DND-41 (cell line): ENCODE measurements at regions not wholly inside any gene's neighbourhood (a gene's known extent, or its start where the extent isn't known, plus 50 kb on each side); places are given as distances from the start of the nearest gene placed in this dataset.

ENCODE experiments used
- ATAC-seq: fragments of 200-7000 bp; cut with Tn5 transposase; 3 replicates; pipeline ENCODE4 v1.9.1; 2021; ENCODE audit warnings: low read depth; ENCODE audit not compliant: insufficient read depth
- DNase-seq: peaks from one replicate; pipeline ENCODE4 v3.0.0-alpha.2; 2020
- H2AFZ ChIP-seq: 2 replicates; pipeline ENCODE4 v1.6.0; 2012; ENCODE audit warnings: low read depth, low read length
- H3K27ac ChIP-seq: 2 replicates; pipeline ENCODE4 v1.5.1; 2012; ENCODE audit warnings: low read length, inconsistent platforms
- H3K27me3 ChIP-seq: fragments of 200-600 bp; sonication (generic); 2 replicates; pipeline ENCODE4 v1.6.0; 2012; ENCODE audit warnings: low read length, mild to moderate bottlenecking, inconsistent platforms; ENCODE audit not compliant: insufficient read depth, poor library complexity
- H3K36me3 ChIP-seq: 2 replicates; pipeline ENCODE4 v1.5.1; 2012; ENCODE audit warnings: low read length, inconsistent platforms; ENCODE audit not compliant: insufficient read depth
- H3K4me1 ChIP-seq: 2 replicates; pipeline ENCODE4 v1.5.1; 2012; ENCODE audit warnings: mild to moderate bottlenecking, low read length; ENCODE audit not compliant: insufficient read depth
- H3K4me2 ChIP-seq: 2 replicates; pipeline ENCODE4 v1.6.0; 2012; ENCODE audit warnings: mild to moderate bottlenecking, moderate library complexity, low read length, inconsistent platforms; ENCODE audit not compliant: insufficient read depth
- H3K4me3 ChIP-seq, 2 experiments: fragments of 200-600 bp in 1 of 2; shearing (Covaris generic) in 1 of 2; 2 replicates each; pipeline ENCODE4 v1.5.1; 2012 to 2016; ENCODE audit warnings: inconsistent platforms in 2 of 2, low read length in 2 of 2, mild to moderate bottlenecking in 2 of 2, low read depth in 1 of 2, moderate library complexity in 1 of 2
- H3K79me2 ChIP-seq: 2 replicates; pipeline ENCODE4 v1.6.0; 2012; ENCODE audit warnings: low read length, inconsistent platforms; ENCODE audit not compliant: insufficient read depth
- H3K9ac ChIP-seq: 2 replicates; pipeline ENCODE4 v1.6.0; 2012; ENCODE audit warnings: low read depth, mild to moderate bottlenecking, inconsistent platforms, low read length, moderate library complexity
- H3K9me3 ChIP-seq: 2 replicates; pipeline ENCODE4 v1.5.1; 2012; ENCODE audit warnings: low read length, moderate library complexity, mild to moderate bottlenecking, inconsistent platforms; ENCODE audit not compliant: insufficient read depth, severe bottlenecking
- H4K20me1 ChIP-seq: 2 replicates; pipeline ENCODE4 v1.6.0; 2012; ENCODE audit warnings: low read length; ENCODE audit not compliant: insufficient read depth
- CTCF ChIP-seq: IDR thresholded peaks from 2 replicates; pipeline ENCODE4 v1.5.1; 2012; ENCODE audit warnings: borderline replicate concordance, low read length, moderate library complexity, mild to moderate bottlenecking; ENCODE audit not compliant: poor library complexity, severe bottlenecking; ENCODE audit errors: extremely low read depth
- EZH2 ChIP-seq: IDR thresholded peaks from 3 replicates; pipeline ENCODE4 v1.6.1; 2012; ENCODE audit warnings: borderline replicate concordance, low read depth, mild to moderate bottlenecking, moderate library complexity, low read length, inconsistent platforms; ENCODE audit not compliant: severe bottlenecking

- no peak overlapping the region for H3K4me2 ChIP-seq
- H3K79me2 ChIP-seq, result no peaks in the 10 kb centered on the region
- no peak overlapping the region for H3K4me3 ChIP-seq
- H4K20me1 ChIP-seq, result no peaks in the 10 kb centered on the region
- no peaks in the 10 kb centered on the region for H3K27me3 ChIP-seq
- no peak for TF ChIP-seq EZH2
- no peak for TF ChIP-seq CTCF
- no peaks in the 10 kb centered on the region for H3K4me1 ChIP-seq
- H3K27ac ChIP-seq, result no peak overlapping the region
- DNase-seq (no peak), ATAC-seq (no peak)
- no peaks in the 10 kb centered on the region for H3K9me3 ChIP-seq
- no peak overlapping the region for H3K9ac ChIP-seq
- H2AFZ ChIP-seq, result no peak overlapping the region
- H3K36me3 ChIP-seq, result no peaks in the 10 kb centered on the region
Observed at GRCh38 chr17:56661906-56662305, 68.4 kb downstream of the NOG start.

GRCh38 chr17:56665864-56666263 is 72.4 kb downstream of the NOG start:
- Histone ChIP-seq H3K9me3 (no peaks in the 10 kb centered on the region), H3K4me2 (no peak overlapping the region), H3K36me3 (no peaks in the 10 kb centered on the region), H3K4me1 (no peaks in the 10 kb centered on the region), H3K4me3 (no peak overlapping the region), H4K20me1 (no peaks in the 10 kb centered on the region), H3K79me2 (no peaks in the 10 kb centered on the region), H3K9ac (no peak overlapping the region), H3K27me3 (no peaks in the 10 kb centered on the region), H2AFZ (no peak overlapping the region), H3K27ac (no peak overlapping the region)
- DNase-seq (no peak), ATAC-seq (no peak)
- no peak for TF ChIP-seq CTCF
- TF ChIP-seq EZH2, result no peak

GRCh38 chr17:56667925-56668458 is 74.5 kb downstream of the NOG start:
- DNase-seq, result no peak
- no peaks in the 10 kb centered on the region for H3K27me3 ChIP-seq
- no peaks in the 10 kb centered on the region for H3K36me3 ChIP-seq
- TF ChIP-seq EZH2 (no peak), CTCF (no peak)
- H3K79me2 ChIP-seq, result no peaks in the 10 kb centered on the region
- no peak overlapping the region for H2AFZ ChIP-seq
- no peak overlapping the region for H3K9ac ChIP-seq
- H3K4me1 ChIP-seq, result no peaks in the 10 kb centered on the region
- no peak overlapping the region for H3K27ac ChIP-seq
- no peak overlapping the region for H3K4me2 ChIP-seq
- ATAC-seq, result no peak
- H4K20me1 ChIP-seq, result no peaks in the 10 kb centered on the region
- H3K9me3 ChIP-seq, result no peaks in the 10 kb centered on the region
- no peak overlapping the region for H3K4me3 ChIP-seq

DNA sequence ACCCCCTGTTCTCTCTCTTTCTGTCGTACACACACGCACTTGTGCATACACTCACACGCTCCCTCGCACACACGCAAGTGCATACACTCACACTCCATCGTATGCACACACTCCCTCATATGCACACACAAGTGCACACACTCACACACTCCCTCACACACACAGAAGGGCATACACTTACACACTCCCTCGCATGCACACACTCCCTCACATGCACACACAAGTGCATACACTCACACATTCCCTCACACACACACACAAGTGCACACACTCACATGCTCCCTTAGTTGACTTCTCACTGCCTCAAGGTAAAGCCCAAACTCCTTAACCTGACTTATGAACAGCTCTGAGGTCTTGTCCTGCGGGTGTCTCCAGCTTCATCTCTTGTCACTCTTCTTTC is 78.7 kb downstream of the NOG start:
- TF ChIP-seq EZH2 (no peak), CTCF (no peak)
- no peaks in the 10 kb centered on the region for H3K36me3 ChIP-seq
- ATAC-seq, result no peak

More for the DNA sequence above, 78.7 kb downstream of the NOG start:
- H2AFZ ChIP-seq, result no peak overlapping the region
- peaks cover 14% of the 10 kb centered on the region for H3K4me1 ChIP-seq
- H3K27me3 ChIP-seq, result peaks cover 21% of the 10 kb centered on the region
- DNase-seq, result no peak
- H3K79me2 ChIP-seq, result no peaks in the 10 kb centered on the region
- no peak overlapping the region for H3K27ac ChIP-seq
- no peak overlapping the region for H3K9ac ChIP-seq
- peaks cover 3% of the 10 kb centered on the region; the same call in 1 of the 2 replicates for H4K20me1 ChIP-seq
- H3K9me3 ChIP-seq, result no peaks in the 10 kb centered on the region
- H3K4me3 ChIP-seq, result no peak overlapping the region
- H3K4me2 ChIP-seq, result no peak overlapping the region
